RWPE1 (cell line): ENCODE measurements at regions not wholly inside any gene's neighbourhood (a gene's known extent, or its start where the extent isn't known, plus 50 kb on each side); places are given as distances from the start of the nearest gene placed in this dataset.

Source experiments
- CTCF ChIA-PET: fragments of 350-600 bp; sonication (Branson Sonifier 250); formaldehyde crosslinking; extraction: SDS; loops from one replicate; lab custom pipeline; 2021; lab: Yijun Ruan, JAX
- POLR2A ChIA-PET: fragments of 400-600 bp; formaldehyde crosslinking; extraction: SDS; loops from one replicate; lab custom pipeline; 2020; ENCODE audit warnings: antibody characterized with exemption; ENCODE audit not compliant: low non-redundant PET; lab: Yijun Ruan, JAX
- DNase-seq: peaks from one replicate; pipeline ENCODE4 v3.0.0; 2012; ENCODE audit warnings: low spot score
- H3K27ac ChIP-seq: fragments of 450-650 bp; 2 replicates; pipeline ENCODE4 v1.5.1; 2017
- TF ChIP-seq, protein P1 (sequence below): fragments of 450-650 bp; conservative IDR thresholded peaks from 2 replicates; pipeline ENCODE4 v1.5.1; 2017; ENCODE audit warnings: low read depth, mild to moderate bottlenecking

DNA sequence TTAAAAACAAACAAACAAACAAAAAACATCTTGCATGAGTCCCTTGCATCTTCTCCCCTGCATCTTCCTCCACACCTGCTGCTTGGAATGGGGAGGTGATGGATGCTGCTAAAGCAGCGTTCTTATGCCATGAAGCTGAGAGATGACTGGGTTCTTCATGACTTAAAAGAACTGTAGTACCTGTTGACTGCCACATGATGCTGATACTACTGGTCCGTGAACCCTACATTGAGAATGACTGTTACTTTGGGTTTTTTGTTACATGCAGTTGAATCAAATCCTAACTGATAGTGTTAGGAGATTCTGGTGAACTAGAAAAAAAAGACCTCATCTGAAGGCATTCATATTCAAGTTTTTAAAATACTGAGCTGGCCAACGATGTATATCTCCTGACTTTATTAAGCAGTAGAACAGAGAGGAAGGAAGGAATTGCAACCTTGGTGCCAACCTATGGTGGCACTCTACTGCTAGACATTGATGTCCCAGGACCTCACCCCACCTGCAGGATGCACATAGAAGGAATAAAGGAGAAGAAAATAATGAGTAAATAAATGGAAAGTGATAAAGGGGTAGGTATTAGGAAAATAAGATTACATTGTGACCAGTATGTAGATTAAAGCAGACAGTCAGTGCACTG, 63.2 kb upstream of the SPAG16 start:
- CTCF ChIA-PET: no interaction called here
- TF ChIP-seq, protein P1, sequence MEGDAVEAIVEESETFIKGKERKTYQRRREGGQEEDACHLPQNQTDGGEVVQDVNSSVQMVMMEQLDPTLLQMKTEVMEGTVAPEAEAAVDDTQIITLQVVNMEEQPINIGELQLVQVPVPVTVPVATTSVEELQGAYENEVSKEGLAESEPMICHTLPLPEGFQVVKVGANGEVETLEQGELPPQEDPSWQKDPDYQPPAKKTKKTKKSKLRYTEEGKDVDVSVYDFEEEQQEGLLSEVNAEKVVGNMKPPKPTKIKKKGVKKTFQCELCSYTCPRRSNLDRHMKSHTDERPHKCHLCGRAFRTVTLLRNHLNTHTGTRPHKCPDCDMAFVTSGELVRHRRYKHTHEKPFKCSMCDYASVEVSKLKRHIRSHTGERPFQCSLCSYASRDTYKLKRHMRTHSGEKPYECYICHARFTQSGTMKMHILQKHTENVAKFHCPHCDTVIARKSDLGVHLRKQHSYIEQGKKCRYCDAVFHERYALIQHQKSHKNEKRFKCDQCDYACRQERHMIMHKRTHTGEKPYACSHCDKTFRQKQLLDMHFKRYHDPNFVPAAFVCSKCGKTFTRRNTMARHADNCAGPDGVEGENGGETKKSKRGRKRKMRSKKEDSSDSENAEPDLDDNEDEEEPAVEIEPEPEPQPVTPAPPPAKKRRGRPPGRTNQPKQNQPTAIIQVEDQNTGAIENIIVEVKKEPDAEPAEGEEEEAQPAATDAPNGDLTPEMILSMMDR: no peak
- DNase-seq: no peak
- POLR2A ChIA-PET: no interaction called here
- H3K27ac ChIP-seq: no peak overlapping the region

DNA sequence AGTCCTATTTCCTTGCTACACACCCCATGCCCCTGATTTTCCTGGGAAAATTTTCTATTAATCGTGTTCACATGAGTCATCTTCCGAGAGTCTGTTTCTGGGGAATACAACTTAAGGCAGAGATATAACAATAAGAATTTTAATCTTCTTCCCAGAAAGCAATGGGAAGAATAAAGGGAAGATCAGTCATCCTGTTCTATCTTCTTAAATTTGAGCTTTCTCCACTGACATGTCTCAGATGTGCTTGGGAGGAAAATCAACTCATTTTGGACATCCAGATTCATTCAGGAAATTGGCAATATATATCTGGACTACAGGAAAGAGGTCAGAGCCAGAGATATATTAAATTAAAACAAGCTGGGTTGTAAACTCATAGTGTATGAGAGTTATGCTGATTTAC, 62.3 kb upstream of the SPAG16 start:
- DNase-seq: no peak
- ChIA-PET POLR2A (no interaction called here), CTCF (no interaction called here)
- no peak overlapping the region for H3K27ac ChIP-seq
- TF ChIP-seq, protein P1: no peak

DNA sequence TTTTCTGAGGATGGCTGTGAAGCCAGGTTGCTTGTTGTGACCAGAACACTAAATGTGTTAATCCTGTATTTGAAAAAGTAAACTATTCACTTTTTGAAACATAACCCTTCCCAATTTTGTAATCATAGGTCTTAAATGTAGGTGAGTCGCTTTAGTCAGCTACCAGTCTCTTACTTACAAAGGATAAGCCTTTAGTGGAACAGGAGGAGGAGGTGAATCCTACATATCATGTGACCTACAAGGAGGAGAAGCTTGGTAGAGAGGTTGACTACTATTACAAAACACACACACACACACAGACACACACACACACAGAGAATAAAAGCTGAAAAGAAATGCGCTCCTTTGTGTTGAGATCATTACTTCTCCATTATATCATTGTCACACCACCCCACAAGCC, 59.9 kb upstream of the SPAG16 start:
- POLR2A ChIA-PET: no interaction called here
- CTCF ChIA-PET: no interaction called here
- H3K27ac ChIP-seq: no peak overlapping the region

DNA sequence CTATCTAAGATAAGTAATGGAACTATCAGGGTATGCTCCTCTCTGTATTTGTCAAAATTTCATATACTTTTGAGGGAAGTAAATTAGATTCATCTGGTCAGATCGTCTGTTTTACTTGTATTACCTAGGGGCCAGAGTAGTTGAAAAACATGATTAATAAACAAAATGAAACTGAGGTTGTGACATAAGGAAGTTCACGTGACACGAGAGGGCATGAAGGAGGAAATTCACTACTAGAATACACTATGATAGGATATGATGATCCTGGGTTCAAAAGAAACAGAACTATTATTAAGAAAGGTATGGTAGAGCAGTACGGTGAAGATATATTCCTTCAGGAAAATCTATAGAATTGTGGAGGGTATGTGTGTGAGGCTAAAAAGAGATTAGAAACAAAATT, 58.4 kb upstream of the SPAG16 start:
- TF ChIP-seq, protein P1: no peak

More for the DNA sequence above, 59.9 kb upstream of the SPAG16 start:
- TF ChIP-seq, protein P1: no peak
- DNase-seq: no peak

DNA sequence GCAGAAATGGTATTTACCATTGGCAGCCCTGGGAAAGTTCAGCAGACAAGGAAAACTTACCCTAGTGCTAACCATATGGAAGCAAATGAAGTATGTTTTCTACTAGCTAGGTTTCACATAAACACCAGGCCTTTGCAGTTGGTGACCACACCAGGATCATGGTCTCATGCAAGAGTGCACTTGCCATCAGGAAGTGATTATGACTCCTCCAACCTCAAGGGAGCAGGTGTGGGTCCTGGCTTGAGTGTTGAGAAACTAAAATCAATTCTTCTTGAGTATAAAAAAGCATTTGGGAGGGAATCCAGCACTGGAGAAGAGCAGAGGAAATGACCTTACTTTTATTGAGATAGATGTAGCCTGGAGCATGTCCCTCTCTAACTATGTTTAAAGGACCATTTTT, 56.8 kb upstream of the SPAG16 start:
- H3K27ac ChIP-seq: no peak overlapping the region
- ChIA-PET POLR2A (no interaction called here), CTCF (no interaction called here)
- DNase-seq: no peak
- TF ChIP-seq, protein P1: no peak

More for the DNA sequence above, 58.4 kb upstream of the SPAG16 start:
- no peak for DNase-seq
- no peak overlapping the region for H3K27ac ChIP-seq
- CTCF ChIA-PET: no interaction called here
- POLR2A ChIA-PET: no interaction called here

DNA sequence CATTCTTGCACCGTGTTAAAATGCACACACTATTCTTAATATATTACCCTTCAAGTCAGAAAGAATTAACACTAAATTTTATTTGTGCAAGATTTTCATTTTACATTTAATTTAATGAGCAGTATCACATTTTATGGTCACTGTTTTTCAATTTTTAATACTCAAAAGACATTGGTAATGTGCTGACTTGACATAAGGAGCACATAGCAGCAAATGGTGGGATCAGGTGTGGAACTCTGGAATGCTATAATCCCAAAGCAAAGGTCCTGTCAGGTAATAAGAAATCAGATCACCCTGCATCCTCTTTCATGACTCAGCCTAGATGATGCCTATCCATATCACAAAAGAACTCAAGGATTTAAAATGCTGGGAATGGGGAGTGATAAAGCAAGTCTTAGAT, 55.6 kb upstream of the SPAG16 start:
- DNase-seq: no peak
- H3K27ac ChIP-seq: no peak overlapping the region
- ChIA-PET POLR2A (no interaction called here), CTCF (no interaction called here)
- TF ChIP-seq, protein P1: no peak
